ENCODE measurements at regions not wholly inside any gene's neighbourhood (a gene's known extent, or its start where the extent isn't known, plus 50 kb on each side); places are given as distances from the start of the nearest gene placed in this dataset.

DNA sequence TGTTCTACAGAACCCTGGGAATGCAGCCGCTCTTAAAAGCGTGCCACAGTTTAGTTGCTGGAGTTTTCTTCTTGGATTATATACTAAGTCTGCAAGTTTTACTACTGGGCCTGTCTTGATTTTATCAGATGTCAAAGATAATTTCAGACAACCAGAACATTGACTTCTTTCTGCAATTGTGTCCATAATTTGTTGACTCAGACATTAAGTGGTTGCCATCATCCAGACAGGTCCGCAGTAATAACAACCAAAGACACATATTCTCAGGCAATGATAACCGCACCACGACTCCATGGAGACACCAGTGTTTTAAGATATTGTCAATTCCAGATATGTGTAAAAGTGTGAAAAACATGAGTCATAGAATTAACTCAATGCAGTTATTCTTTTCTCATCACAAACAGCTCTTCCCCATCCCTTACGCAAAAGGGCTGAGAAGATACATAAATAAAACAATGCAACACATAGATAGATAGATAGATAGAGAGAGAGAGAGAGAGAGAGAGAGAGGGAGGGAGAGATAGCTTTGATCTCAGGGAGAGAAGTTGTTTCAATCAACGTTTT, 90.4 kb upstream of the FMN2 start:
- no peak for TF ChIP-seq EZH2 (IDR thresholded peaks at IDR 0.05; ENCODE audit: insufficient read depth, poor library complexity, severe bottlenecking)
- no peak for TF ChIP-seq EZH2phosphoT487 (IDR thresholded peaks at IDR 0.05; ENCODE audit: insufficient read depth, low read depth)

Data from GM23248 (cell line).